Activated naive CD4-positive, alpha-beta T cell treated with anti-CD3 and anti-CD28 coated beads for 36 hours (primary cell): ENCODE measurements at regions not wholly inside any gene's neighbourhood (a gene's known extent, or its start where the extent isn't known, plus 50 kb on each side); places are given as distances from the start of the nearest gene placed in this dataset.

Experiments
- CTCF ChIA-PET: fragments of 350-600 bp; sonication (Branson Sonifier 250); formaldehyde crosslinking; loops from one replicate; lab custom pipeline; 2021; ENCODE audit warnings: antibody characterized with exemption; lab: Charles Lee
- DNase-seq: peaks from one replicate; pipeline ENCODE4 v3.0.0-alpha.2; 2020
- H3K27ac Mint-ChIP-seq: one replicate; pipeline ENCODE4 v1.8.0; 2021; ENCODE audit warnings: mild to moderate bottlenecking, mixed read lengths
- H3K27me3 Mint-ChIP-seq: one replicate; pipeline ENCODE4 v1.8.0; 2021; ENCODE audit warnings: low read depth, mixed read lengths
- H3K36me3 Mint-ChIP-seq: one replicate; pipeline ENCODE4 v1.8.0; 2021; ENCODE audit warnings: low read depth, mixed read lengths
- H3K4me1 Mint-ChIP-seq: one replicate; pipeline ENCODE4 v1.8.0; 2021; ENCODE audit warnings: low read depth, mixed read lengths
- H3K4me3 Mint-ChIP-seq: one replicate; pipeline ENCODE4 v1.8.0; 2021; ENCODE audit warnings: mild to moderate bottlenecking, moderate library complexity, mixed read lengths
- H3K9me3 Mint-ChIP-seq: one replicate; pipeline ENCODE4 v1.8.0; 2021; ENCODE audit warnings: mixed read lengths
- intact Hi-C: fragments of 100-400 bp; cut with micrococcal nuclease; formaldehyde crosslinking; loops from one replicate; pipeline ENCODE4 v1.15.1; 2023

- Mint-ChIP-seq H3K27ac (no peak overlapping the region), H3K27me3 (no peaks in the 10 kb centered on the region), H3K9me3 (peaks cover 9% of the 10 kb centered on the region), H3K36me3 (no peaks in the 10 kb centered on the region), H3K4me1 (no peaks in the 10 kb centered on the region), H3K4me3 (no peak overlapping the region)
- intact Hi-C loops: no loop called here
- CTCF ChIA-PET: no interaction called here
- DNase-seq: no peak
Observed at GRCh38 chr10:108582387-108582786, 1340.9 kb downstream of the XPNPEP1 start.

GRCh38 chr10:108578258-108578657 lies 1345.1 kb downstream of the XPNPEP1 start:
- no peaks in the 10 kb centered on the region for H3K27me3 Mint-ChIP-seq
- no peak overlapping the region for H3K27ac Mint-ChIP-seq
- no peak for DNase-seq
- H3K4me1 Mint-ChIP-seq: no peaks in the 10 kb centered on the region
- no peak overlapping the region for H3K4me3 Mint-ChIP-seq
- H3K36me3 Mint-ChIP-seq: no peaks in the 10 kb centered on the region
- H3K9me3 Mint-ChIP-seq: peaks cover 7% of the 10 kb centered on the region
- intact Hi-C loops: no loop called here
- CTCF ChIA-PET: no interaction called here

GRCh38 chr10:108574233-108574632 lies 1349.1 kb downstream of the XPNPEP1 start:
- DNase-seq: no peak
- Mint-ChIP-seq H3K4me1 (no peaks in the 10 kb centered on the region), H3K4me3 (no peak overlapping the region), H3K27me3 (no peaks in the 10 kb centered on the region), H3K9me3 (no peaks in the 10 kb centered on the region), H3K36me3 (no peaks in the 10 kb centered on the region), H3K27ac (no peak overlapping the region)
- CTCF ChIA-PET: no interaction called here
- intact Hi-C loops: no loop called here

GRCh38 chr10:108568824-108569223 lies 1354.5 kb downstream of the XPNPEP1 start:
- no peak overlapping the region for H3K27ac Mint-ChIP-seq
- H3K9me3 Mint-ChIP-seq: peaks cover 5% of the 10 kb centered on the region
- CTCF ChIA-PET: no interaction called here

GRCh38 chr10:108567899-108568752 lies 1355.2 kb downstream of the XPNPEP1 start:
- H3K9me3 Mint-ChIP-seq: peaks cover 5% of the 10 kb centered on the region
- H3K4me1 Mint-ChIP-seq: no peaks in the 10 kb centered on the region
- DNase-seq: no peak
- H3K27ac Mint-ChIP-seq: no peak overlapping the region
- no peaks in the 10 kb centered on the region for H3K27me3 Mint-ChIP-seq
- intact Hi-C loops: no loop called here
- no peak overlapping the region for H3K4me3 Mint-ChIP-seq
- CTCF ChIA-PET: no interaction called here
- no peaks in the 10 kb centered on the region for H3K36me3 Mint-ChIP-seq

More at GRCh38 chr10:108568824-108569223, 1354.5 kb downstream of the XPNPEP1 start:
- H3K4me1 Mint-ChIP-seq: no peaks in the 10 kb centered on the region
- intact Hi-C loops: no loop called here
- no peaks in the 10 kb centered on the region for H3K36me3 Mint-ChIP-seq
- no peak overlapping the region for H3K4me3 Mint-ChIP-seq
- DNase-seq: no peak
- H3K27me3 Mint-ChIP-seq: no peaks in the 10 kb centered on the region

- Mint-ChIP-seq H3K4me3 (no peak overlapping the region), H3K4me1 (no peaks in the 10 kb centered on the region), H3K27me3 (no peaks in the 10 kb centered on the region), H3K27ac (no peak overlapping the region), H3K36me3 (no peaks in the 10 kb centered on the region), H3K9me3 (peaks cover 5% of the 10 kb centered on the region)
- no peak for DNase-seq
- CTCF ChIA-PET: no interaction called here
- intact Hi-C loops: no loop called here
Observed at GRCh38 chr10:108566316-108567107, 1356.8 kb downstream of the XPNPEP1 start.

- Mint-ChIP-seq H3K4me1 (no peaks in the 10 kb centered on the region), H3K27ac (no peak overlapping the region), H3K36me3 (no peaks in the 10 kb centered on the region), H3K27me3 (no peaks in the 10 kb centered on the region), H3K4me3 (no peak overlapping the region), H3K9me3 (peaks cover 1% of the 10 kb centered on the region)
- no peak for DNase-seq
- CTCF ChIA-PET: no interaction called here
- intact Hi-C loops: no loop called here
Observed at GRCh38 chr10:108562105-108562504, 1361.2 kb downstream of the XPNPEP1 start.

GRCh38 chr10:108561649-108562048 lies 1361.7 kb downstream of the XPNPEP1 start:
- Mint-ChIP-seq H3K4me1 (no peaks in the 10 kb centered on the region), H3K27me3 (no peaks in the 10 kb centered on the region), H3K27ac (no peak overlapping the region), H3K9me3 (peaks cover 1% of the 10 kb centered on the region), H3K36me3 (no peaks in the 10 kb centered on the region), H3K4me3 (no peak overlapping the region)
- CTCF ChIA-PET: no interaction called here
- intact Hi-C loops: no loop called here
- no peak for DNase-seq

- no peaks in the 10 kb centered on the region for H3K27me3 Mint-ChIP-seq
- peaks cover 1% of the 10 kb centered on the region for H3K9me3 Mint-ChIP-seq
- DNase-seq: no peak
- no peaks in the 10 kb centered on the region for H3K36me3 Mint-ChIP-seq
- H3K4me1 Mint-ChIP-seq: no peaks in the 10 kb centered on the region
- intact Hi-C loops: no loop called here
- H3K27ac Mint-ChIP-seq: no peak overlapping the region
- H3K4me3 Mint-ChIP-seq: no peak overlapping the region
- CTCF ChIA-PET: no interaction called here
Observed at GRCh38 chr10:108560488-108560887, 1362.8 kb downstream of the XPNPEP1 start.

- no peaks in the 10 kb centered on the region for H3K4me1 Mint-ChIP-seq
- no peak overlapping the region for H3K4me3 Mint-ChIP-seq
- H3K36me3 Mint-ChIP-seq: no peaks in the 10 kb centered on the region
- intact Hi-C loops: no loop called here
- H3K27ac Mint-ChIP-seq: no peak overlapping the region
- CTCF ChIA-PET: no interaction called here
- no peak for DNase-seq
- H3K9me3 Mint-ChIP-seq: peaks cover 1% of the 10 kb centered on the region
- no peaks in the 10 kb centered on the region for H3K27me3 Mint-ChIP-seq
Observed at GRCh38 chr10:108556186-108556585, 1367.1 kb downstream of the XPNPEP1 start.

GRCh38 chr10:108545921-108546320 lies 1377.4 kb downstream of the XPNPEP1 start:
- CTCF ChIA-PET: interaction anchor here (0.6 kb wide), 1 partner anchor 1244 kb away, joined by 3 read pairs; no protein-coding TSS in a partner anchor
- Mint-ChIP-seq H3K4me3 (no peak overlapping the region), H3K9me3 (peaks cover 7% of the 10 kb centered on the region), H3K36me3 (no peaks in the 10 kb centered on the region), H3K27ac (no peak overlapping the region), H3K4me1 (no peaks in the 10 kb centered on the region), H3K27me3 (no peaks in the 10 kb centered on the region)
- no peak for DNase-seq
- intact Hi-C loops: loop anchor here (2.0 to 10.0 kb wide), 4 partner anchors 341 to 1921 kb away; no protein-coding TSS in a partner anchor

GRCh38 chr10:108544500-108545120 lies 1378.7 kb downstream of the XPNPEP1 start:
- Mint-ChIP-seq H3K27ac (no peak overlapping the region), H3K4me1 (no peaks in the 10 kb centered on the region), H3K27me3 (no peaks in the 10 kb centered on the region), H3K9me3 (peaks cover 7% of the 10 kb centered on the region), H3K4me3 (no peak overlapping the region), H3K36me3 (no peaks in the 10 kb centered on the region)
- intact Hi-C loops: loop anchor here (2.0 to 10.0 kb wide), 4 partner anchors 340 to 1920 kb away; no protein-coding TSS in a partner anchor
- peak; percentile 42 for DNase-seq
- CTCF ChIA-PET: interaction anchor here (0.6 kb wide), 1 partner anchor 340 kb away, joined by 8 read pairs; no protein-coding TSS in a partner anchor
